ENCODE measurements at regions not wholly inside any gene's neighbourhood (a gene's known extent, or its start where the extent isn't known, plus 50 kb on each side); places are given as distances from the start of the nearest gene placed in this dataset.
A peak's percentile ranks its signal among the peaks of the same experiment; 100 is the strongest.

DNA sequence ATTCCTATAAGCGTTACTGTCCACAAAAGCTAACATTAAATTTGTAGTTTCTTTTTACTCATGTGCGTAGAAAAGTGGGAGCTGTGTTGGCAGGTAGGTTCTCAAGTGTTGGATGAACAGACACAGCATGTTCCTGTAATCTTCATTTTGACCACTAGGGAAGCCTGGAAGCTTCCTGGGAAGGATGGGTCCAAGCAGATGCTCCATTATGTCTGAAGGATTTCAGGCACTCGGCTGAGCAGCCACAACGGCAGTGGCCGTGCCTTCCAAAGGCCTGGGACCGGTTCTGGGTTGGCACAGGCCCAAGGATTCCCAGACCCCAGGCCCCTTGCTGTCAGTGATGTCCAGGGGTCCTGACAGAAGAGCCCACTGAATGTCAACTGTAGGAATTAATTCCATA is 386.3 kb downstream of the TNS3 start:
- no peaks in the 10 kb centered on the region for H4K20me1 ChIP-seq (ENCODE audit: insufficient read depth)
- intact Hi-C loops (cut with micrococcal nuclease) = no loop called here
- TF ChIP-seq, protein P1, sequence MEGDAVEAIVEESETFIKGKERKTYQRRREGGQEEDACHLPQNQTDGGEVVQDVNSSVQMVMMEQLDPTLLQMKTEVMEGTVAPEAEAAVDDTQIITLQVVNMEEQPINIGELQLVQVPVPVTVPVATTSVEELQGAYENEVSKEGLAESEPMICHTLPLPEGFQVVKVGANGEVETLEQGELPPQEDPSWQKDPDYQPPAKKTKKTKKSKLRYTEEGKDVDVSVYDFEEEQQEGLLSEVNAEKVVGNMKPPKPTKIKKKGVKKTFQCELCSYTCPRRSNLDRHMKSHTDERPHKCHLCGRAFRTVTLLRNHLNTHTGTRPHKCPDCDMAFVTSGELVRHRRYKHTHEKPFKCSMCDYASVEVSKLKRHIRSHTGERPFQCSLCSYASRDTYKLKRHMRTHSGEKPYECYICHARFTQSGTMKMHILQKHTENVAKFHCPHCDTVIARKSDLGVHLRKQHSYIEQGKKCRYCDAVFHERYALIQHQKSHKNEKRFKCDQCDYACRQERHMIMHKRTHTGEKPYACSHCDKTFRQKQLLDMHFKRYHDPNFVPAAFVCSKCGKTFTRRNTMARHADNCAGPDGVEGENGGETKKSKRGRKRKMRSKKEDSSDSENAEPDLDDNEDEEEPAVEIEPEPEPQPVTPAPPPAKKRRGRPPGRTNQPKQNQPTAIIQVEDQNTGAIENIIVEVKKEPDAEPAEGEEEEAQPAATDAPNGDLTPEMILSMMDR (IDR thresholded peaks at IDR 0.05 in 2 of 3, conservative IDR thresholded peaks at IDR 0.05 in 1 of 3; ENCODE audit: borderline replicate concordance in 1 of 3, insufficient read depth in 1 of 3, low read depth in 2 of 3, low read length in 2 of 3) = peak in 2 of 3 experiments; percentile 48 to 51; a peak in 4 of 6 replicates
- no peak for TF ChIP-seq CBX3 (IDR thresholded peaks at IDR 0.05; ENCODE audit: low read depth)
- no TSS peak for BruUV-seq (replicated peaks)
- peak; percentile 82 for ATAC-seq
- no peaks in the 10 kb centered on the region for H3K4me1 ChIP-seq (ENCODE audit: control insufficient read depth in 1 of 2, insufficient read depth in 2 of 2, low read length in 2 of 2)
- DNase-seq (ENCODE audit: low read depth, low spot score) = peak; percentile 21
- CTCF ChIA-PET = interaction anchor here (0.7 kb wide), 1 partner anchor 58 kb away, joined by 3 read pairs; no protein-coding TSS in a partner anchor
- no peak overlapping the region for H3K27ac ChIP-seq (ENCODE audit: low read depth, low read length)
- no peak overlapping the region for H3K4me2 ChIP-seq (ENCODE audit: low read length)
- POLR2A ChIA-PET = no interaction called here
- H3K79me2 ChIP-seq (ENCODE audit: insufficient read depth, low read length) = no peaks in the 10 kb centered on the region
- no peak overlapping the region for H3K9ac ChIP-seq (ENCODE audit: low read length)
- H2AFZ ChIP-seq (ENCODE audit: low read depth, low read length, poor library complexity, severe bottlenecking) = no peak overlapping the region
- no peaks in the 10 kb centered on the region for H3K9me2 ChIP-seq (ENCODE audit: insufficient read depth)
- H3K4me3 ChIP-seq (replicated peaks in 1 of 2; ENCODE audit: low read depth in 1 of 2, low read length in 2 of 2) = no peak overlapping the region
- no peaks in the 10 kb centered on the region for H3K9me3 ChIP-seq (ENCODE audit: control insufficient read depth in 1 of 2, insufficient read depth in 1 of 2, low read depth in 1 of 2, low read length in 2 of 2)
- no peaks in the 10 kb centered on the region for H3K36me3 ChIP-seq (ENCODE audit: control insufficient read depth in 1 of 2, insufficient read depth in 2 of 2, low read length in 2 of 2)
- H3K27me3 ChIP-seq (ENCODE audit: insufficient read depth, low read length) = no peaks in the 10 kb centered on the region
- RAD21 ChIA-PET (ENCODE audit: low non-redundant PET in 1 of 2, low total read pairs in 2 of 2, uncharacterized antibody in 2 of 2, unreplicated experiment in 2 of 2) = no interaction called here

DNA sequence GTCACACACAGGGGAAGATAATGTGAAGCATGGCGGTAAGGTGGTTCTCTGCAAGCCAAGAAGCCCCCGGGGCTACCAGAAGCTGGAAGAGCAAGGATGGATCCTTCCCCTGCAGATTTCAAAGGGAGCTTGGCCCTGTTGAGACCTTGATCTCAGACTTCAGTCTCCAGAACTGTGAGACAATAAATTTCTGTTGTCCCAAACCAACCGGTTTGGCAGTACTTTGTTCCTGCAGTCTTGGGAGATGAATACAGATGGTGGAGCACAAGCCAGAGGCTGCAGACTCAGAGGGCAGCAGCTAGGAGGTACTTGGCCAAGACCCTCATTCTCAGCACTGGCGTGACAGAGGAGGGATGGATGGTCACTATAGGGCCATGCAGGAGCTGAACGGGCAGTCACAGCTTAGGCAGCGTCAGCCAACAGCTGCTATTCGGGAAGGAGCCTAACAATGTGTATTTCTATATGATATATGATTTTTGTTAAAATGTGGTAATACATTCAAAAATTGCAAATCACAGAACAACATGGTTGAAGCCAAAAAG is 387.3 kb downstream of the TNS3 start:
- intact Hi-C loops (cut with micrococcal nuclease) = no loop called here
- no peak for TF ChIP-seq RAD21 (IDR thresholded peaks at IDR 0.05; ENCODE audit: low read depth)
- no peak for TF ChIP-seq EZH2phosphoT487 (IDR thresholded peaks at IDR 0.05; ENCODE audit: borderline replicate concordance)
- TF ChIP-seq TCF7L2 (IDR thresholded peaks at IDR 0.05; ENCODE audit: borderline replicate concordance, extremely low read depth, insufficient read depth, insufficient read length) = no peak
- TF ChIP-seq EGR1 (IDR thresholded peaks at IDR 0.05; ENCODE audit: low read depth) = no peak
- TF ChIP-seq JUND (IDR thresholded peaks at IDR 0.05) = no peak
- TF ChIP-seq, protein P2, sequence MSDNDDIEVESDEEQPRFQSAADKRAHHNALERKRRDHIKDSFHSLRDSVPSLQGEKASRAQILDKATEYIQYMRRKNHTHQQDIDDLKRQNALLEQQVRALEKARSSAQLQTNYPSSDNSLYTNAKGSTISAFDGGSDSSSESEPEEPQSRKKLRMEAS (IDR thresholded peaks at IDR 0.05) = no peak
- TF ChIP-seq, protein P3, sequence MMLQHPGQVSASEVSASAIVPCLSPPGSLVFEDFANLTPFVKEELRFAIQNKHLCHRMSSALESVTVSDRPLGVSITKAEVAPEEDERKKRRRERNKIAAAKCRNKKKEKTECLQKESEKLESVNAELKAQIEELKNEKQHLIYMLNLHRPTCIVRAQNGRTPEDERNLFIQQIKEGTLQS (IDR thresholded peaks at IDR 0.05) = no peak
- no peak for TF ChIP-seq FOSL1 (IDR thresholded peaks at IDR 0.05; ENCODE audit: low read depth)
- TF ChIP-seq POLR2A (IDR thresholded peaks at IDR 0.05; ENCODE audit: borderline replicate concordance, extremely low read depth, insufficient read depth, insufficient read length) = no peak
- TF ChIP-seq, protein P4, sequence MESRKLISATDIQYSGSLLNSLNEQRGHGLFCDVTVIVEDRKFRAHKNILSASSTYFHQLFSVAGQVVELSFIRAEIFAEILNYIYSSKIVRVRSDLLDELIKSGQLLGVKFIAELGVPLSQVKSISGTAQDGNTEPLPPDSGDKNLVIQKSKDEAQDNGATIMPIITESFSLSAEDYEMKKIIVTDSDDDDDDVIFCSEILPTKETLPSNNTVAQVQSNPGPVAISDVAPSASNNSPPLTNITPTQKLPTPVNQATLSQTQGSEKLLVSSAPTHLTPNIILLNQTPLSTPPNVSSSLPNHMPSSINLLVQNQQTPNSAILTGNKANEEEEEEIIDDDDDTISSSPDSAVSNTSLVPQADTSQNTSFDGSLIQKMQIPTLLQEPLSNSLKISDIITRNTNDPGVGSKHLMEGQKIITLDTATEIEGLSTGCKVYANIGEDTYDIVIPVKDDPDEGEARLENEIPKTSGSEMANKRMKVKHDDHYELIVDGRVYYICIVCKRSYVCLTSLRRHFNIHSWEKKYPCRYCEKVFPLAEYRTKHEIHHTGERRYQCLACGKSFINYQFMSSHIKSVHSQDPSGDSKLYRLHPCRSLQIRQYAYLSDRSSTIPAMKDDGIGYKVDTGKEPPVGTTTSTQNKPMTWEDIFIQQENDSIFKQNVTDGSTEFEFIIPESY (IDR thresholded peaks at IDR 0.05; ENCODE audit: extremely low read depth, insufficient replicate concordance, low read length) = no peak
- TF ChIP-seq, protein P1 (IDR thresholded peaks at IDR 0.05 in 2 of 3, conservative IDR thresholded peaks at IDR 0.05 in 1 of 3; ENCODE audit: borderline replicate concordance in 1 of 3, insufficient read depth in 1 of 3, low read depth in 2 of 3, low read length in 2 of 3) = no peak
- TF ChIP-seq POLR2AphosphoS5 (IDR thresholded peaks at IDR 0.05; ENCODE audit: low read depth, low read length) = no peak
- Histone ChIP-seq H3K9me3 (ENCODE audit: control insufficient read depth in 1 of 2, insufficient read depth in 1 of 2, low read depth in 1 of 2, low read length in 2 of 2) (no peaks in the 10 kb centered on the region), H3K36me3 (ENCODE audit: control insufficient read depth in 1 of 2, insufficient read depth in 2 of 2, low read length in 2 of 2) (no peaks in the 10 kb centered on the region), H3K27me3 (ENCODE audit: insufficient read depth, low read length) (no peaks in the 10 kb centered on the region; the same call in 1 of the 2 replicates), H3K9me2 (ENCODE audit: insufficient read depth) (no peaks in the 10 kb centered on the region), H3K4me2 (ENCODE audit: low read length) (no peak overlapping the region), H3K9ac (ENCODE audit: low read length) (no peak overlapping the region), H4K20me1 (ENCODE audit: insufficient read depth) (no peaks in the 10 kb centered on the region), H3K4me3 (replicated peaks in 1 of 2; ENCODE audit: low read depth in 1 of 2, low read length in 2 of 2) (no peak overlapping the region), H3K79me2 (ENCODE audit: insufficient read depth, low read length) (no peaks in the 10 kb centered on the region), H3K27ac (ENCODE audit: low read depth, low read length) (no peak overlapping the region), H3K4me1 (ENCODE audit: control insufficient read depth in 1 of 2, insufficient read depth in 2 of 2, low read length in 2 of 2) (no peaks in the 10 kb centered on the region), H2AFZ (ENCODE audit: low read depth, low read length, poor library complexity, severe bottlenecking) (no peak overlapping the region)
- POLR2A ChIA-PET = no interaction called here
- CTCF ChIA-PET = no interaction called here
- ATAC-seq (no peak), DNase-seq (ENCODE audit: low read depth, low spot score) (no peak)
- RAD21 ChIA-PET (ENCODE audit: low non-redundant PET in 1 of 2, low total read pairs in 2 of 2, uncharacterized antibody in 2 of 2, unreplicated experiment in 2 of 2) = no interaction called here
- no TSS peak for BruUV-seq (replicated peaks)
